ENCODE measurements at regions not wholly inside any gene's neighbourhood (a gene's known extent, or its start where the extent isn't known, plus 50 kb on each side); places are given as distances from the start of the nearest gene placed in this dataset.
"Not testable (repeated sequence)": the region's sequence is repeated elsewhere in the genome, so short reads cannot be mapped to it uniquely, and the experiment has no call there.

- TF ChIP-seq CEBPZ (IDR thresholded peaks at IDR 0.05; ENCODE audit: borderline replicate concordance, low read depth, low read length); POLR2A (conservative IDR thresholded peaks at IDR 0.05); SAFB2 (IDR thresholded peaks at IDR 0.05; ENCODE audit: borderline replicate concordance, low read depth, low read length, severe bottlenecking); CHD2 (IDR thresholded peaks at IDR 0.05; ENCODE audit: low read depth, low read length); SP2 (IDR thresholded peaks at IDR 0.05; ENCODE audit: extremely low read depth, low read depth, low read length, poor library complexity, severe bottlenecking); MIER1 (IDR thresholded peaks at IDR 0.05; ENCODE audit: low read depth); ZNF175 (CRISPR knock-in tag; IDR thresholded peaks at IDR 0.05; ENCODE audit: low read depth); FOXA1 (IDR thresholded peaks at IDR 0.05; ENCODE audit: borderline replicate concordance); ZNF398 (CRISPR knock-in tag; IDR thresholded peaks at IDR 0.05); NR2C1 (IDR thresholded peaks at IDR 0.05); NR2C1 (tag; IDR thresholded peaks at IDR 0.05): not testable (repeated sequence)
Measured at GRCh38 chr13:90946125-90946524, 401.4 kb upstream of the MIR17HG start.

Data from K562 (cell line).